NCI-H2171 (cell line): ENCODE measurements at regions not wholly inside any gene's neighbourhood (a gene's known extent, or its start where the extent isn't known, plus 50 kb on each side); places are given as distances from the start of the nearest gene placed in this dataset.

Experiments
- DNase-seq: peaks from one replicate; lab custom pipeline; 2025; lab: John Stamatoyannopoulos, UW

- no peak for DNase-seq
Measured at GRCh38 chr5:1706021-1706420, 93.6 kb downstream of the MRPL36 start.

DNA sequence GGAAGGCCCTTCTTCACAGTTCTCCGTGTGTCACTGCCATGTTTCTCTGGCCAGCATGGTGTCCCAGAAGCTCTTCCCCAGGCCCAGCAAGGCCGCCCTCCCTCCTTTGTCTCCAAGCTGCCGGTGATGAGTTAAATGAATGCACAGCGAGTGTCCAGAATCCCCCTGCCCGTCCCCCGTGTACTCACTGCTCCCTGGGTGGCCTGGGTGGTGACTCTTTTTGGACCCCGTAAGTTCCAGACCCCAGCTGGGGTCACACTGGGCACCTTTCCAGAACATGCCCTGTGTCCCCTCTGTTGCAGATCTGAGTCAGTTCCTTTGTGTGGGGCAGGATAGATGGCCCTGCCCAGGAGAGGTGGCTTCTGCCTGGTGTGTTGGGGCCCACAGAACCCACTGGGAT lies 95.0 kb downstream of the MRPL36 start:
- no peak for DNase-seq

DNA sequence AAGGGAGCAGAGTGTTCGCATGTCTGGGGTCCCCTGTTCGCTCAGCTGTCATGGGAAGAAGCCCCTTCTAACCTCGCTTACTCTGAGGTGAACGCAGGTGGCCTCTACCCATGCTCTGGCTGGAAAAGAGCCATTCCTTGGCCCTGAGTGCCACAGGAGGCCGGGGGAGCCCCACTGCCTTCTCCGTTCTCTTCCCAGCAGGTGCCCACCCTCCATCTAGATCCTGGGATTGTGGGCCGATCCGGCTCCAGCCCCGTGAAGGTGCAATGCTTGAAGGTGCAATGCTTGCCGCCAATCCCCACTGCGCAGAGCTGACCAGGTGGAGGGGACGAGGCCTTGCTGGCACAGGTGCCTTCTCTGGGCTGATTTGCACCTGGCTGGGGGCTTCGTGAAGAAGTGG lies 95.4 kb downstream of the MRPL36 start:
- DNase-seq = no peak

DNA sequence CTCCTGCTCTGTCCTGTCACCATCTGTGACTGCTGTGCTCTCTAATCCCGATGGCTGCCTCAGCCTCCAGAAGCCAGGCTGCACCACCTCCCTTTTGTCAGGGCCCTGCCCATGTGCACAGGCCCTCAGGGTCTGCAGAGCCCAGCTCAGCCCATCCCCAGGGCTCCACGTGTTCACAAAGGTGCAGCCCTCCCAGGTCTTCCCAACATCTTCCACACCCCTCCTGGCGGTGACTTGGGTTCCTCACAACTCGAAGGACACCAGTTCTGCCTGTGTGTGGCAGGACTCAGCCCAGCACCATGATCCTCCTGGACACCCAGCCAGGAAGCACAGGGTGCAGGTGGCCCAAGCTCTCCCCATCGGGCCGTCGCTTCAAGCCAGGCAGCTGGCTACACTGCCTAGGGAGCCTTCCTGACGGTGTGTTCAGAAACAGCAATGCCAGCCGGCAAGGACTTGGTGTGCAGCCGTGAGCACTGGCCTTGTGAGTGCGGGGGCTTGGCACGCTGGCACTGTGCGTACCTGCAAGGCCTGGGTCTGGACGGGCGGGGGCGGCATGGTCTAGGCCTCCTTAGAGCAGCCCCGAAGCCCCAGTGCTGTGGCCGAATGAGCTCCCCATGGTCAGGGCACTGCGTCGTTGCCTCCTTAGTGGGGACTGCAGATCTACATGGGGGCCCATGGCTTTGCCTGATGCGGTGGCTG lies 96.1 kb downstream of the MRPL36 start:
- DNase-seq = no peak

DNA sequence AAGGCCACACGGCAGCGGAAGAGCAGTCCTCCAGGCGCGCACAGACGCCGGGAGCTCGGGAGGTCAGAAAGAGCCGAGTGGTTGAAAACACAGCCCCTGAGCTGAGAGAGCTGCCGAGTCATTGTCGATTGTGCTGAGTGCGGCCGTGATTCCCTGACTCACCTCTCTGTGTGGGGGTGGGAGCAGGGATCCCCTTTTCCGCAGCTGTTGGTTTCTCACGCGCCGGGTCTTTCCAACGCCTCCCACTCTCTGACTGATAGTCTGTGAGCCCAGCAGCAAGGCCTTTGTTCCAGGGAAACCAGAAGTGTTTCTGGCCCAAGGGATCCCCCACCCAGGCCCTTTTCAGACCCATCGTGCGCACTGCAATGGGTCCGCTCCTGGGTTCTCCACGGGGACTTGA lies 97.3 kb downstream of the MRPL36 start:
- DNase-seq = no peak

- DNase-seq = no peak
Measured at GRCh38 chr5:1701884-1702283, 97.8 kb downstream of the MRPL36 start.

DNA sequence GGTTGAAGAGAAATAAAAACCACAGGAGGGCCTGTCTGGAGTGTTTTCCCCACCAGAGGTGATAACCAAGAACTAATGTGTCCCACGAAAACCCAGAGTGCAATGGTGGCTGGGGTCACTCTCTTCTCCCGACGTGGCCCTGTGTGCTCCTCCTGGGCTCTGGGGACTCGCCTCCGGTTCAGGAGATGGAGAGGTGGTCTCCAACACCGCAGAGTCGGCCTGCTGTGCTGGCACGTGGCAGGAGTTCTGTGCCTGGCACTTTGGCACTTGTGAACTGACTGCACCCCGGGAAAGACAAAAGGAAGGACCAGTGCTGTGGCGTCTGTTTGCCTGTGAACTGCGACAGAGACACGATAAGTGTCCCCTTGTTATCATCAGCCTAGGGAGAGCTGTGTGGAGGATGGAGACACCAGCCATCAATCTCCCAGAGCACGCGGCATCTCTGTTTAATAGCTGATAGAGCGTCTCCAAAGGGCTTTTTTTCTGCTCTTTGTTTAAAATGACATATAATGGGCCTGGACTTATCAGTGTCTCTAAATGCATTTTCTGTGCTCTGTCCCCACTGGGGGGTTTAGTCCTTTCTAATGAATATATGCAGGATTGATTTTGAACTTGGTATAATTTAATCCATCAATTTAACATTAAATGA lies 98.3 kb downstream of the MRPL36 start:
- no peak for DNase-seq

- DNase-seq = no peak
Measured at GRCh38 chr5:1699394-1699793, 100.2 kb downstream of the MRPL36 start.

- DNase-seq = no peak
Measured at GRCh38 chr5:1698589-1699316, 100.9 kb downstream of the MRPL36 start.

- no peak for DNase-seq
Measured at GRCh38 chr5:1692381-1692780, 107.3 kb downstream of the MRPL36 start.

- no peak for DNase-seq
Measured at GRCh38 chr5:1687301-1687970, 112.2 kb downstream of the MRPL36 start.

DNA sequence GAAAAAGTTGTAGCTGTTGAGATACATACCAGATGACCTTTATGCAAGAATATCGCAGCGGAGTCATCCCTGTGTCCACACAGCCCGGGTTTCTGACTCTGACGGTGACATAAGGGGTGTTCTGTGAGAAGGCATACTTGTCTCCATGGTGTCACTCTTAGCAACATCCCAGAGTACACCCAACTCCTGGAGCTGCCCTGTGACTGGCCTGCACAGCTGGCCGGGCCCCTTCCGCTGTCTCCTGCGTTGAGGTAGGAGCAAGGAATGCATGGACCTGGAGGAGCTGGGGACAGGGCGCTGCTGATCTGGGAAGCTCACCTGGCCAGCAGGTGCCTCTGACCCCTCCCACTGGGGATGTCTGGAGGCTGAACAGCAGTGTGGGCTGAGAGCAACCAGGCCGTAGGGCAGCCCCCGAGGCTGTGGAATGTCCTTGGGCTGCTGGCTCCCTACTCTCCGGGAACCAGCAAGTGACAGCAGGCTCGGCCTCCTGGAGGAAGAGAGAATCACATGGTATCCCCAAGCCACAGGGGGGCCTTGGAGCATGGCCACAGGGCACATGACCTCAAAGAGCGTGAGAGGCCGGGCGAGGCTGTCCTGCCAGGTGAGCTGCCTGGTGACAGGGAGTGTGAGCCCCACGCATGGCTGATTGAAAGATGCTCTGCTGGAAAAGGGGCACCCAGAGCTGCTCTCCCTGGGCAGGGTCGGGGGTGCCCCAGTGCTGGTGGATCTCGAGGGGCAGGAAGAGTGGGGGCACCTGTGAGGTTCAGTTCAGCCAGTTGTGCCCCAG lies 113.4 kb downstream of the MRPL36 start:
- DNase-seq = no peak

- peak; percentile 89 for DNase-seq
Measured at GRCh38 chr5:1685066-1685465, 114.6 kb downstream of the MRPL36 start.

- DNase-seq = no peak
Measured at GRCh38 chr5:1681955-1682354, 117.7 kb downstream of the MRPL36 start.

DNA sequence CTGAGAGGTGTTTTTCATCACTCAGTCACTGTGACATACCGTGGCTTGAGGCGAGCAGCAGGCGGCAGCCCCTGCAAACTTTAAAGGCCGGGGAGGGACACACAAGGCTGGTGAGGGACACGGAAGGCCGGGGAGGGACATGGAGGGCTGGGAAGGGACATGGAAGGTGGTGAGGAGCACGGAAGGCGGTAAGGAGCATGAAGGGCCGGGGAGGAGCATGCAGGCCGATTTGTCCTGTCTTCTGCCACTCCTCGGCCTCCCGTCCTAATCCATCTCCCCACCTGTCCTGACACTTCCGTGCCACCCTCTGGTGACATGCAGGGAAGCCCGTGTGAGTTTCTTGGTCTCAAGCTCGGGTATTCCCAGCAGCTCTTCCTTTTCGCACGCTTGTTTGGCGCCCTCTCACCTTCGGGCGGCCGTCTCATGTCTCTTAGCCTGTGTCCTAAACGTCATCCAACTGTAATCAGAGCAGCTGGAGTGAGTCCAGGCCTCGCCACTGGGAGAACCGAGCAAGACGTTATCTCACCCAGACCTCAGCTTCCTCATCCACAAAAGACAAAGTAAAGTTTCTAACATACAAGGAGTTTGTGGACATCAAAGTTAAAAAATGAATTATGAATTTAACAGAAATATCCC lies 126.5 kb downstream of the MRPL36 start:
- no peak for DNase-seq

DNA sequence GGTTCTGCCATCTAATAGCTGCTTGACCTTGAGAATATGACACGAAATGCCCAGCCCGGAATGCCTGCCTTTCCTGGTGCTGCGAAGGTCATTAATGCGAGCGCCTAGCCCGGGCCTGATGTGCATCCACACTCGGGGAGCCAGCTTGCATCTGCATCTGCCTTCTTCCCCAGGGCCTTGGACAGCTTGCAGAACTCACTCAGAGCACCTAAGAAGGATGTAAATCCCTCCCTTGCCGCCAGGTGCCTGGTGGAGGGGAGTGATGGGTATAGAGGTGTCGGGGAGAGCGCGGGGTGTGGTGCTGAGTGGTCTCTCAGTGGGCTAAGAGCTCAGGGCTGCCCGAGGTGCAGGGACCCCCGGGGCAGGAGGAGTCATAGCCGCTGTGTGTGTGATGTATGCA lies 127.2 kb downstream of the MRPL36 start:
- no peak for DNase-seq

DNA sequence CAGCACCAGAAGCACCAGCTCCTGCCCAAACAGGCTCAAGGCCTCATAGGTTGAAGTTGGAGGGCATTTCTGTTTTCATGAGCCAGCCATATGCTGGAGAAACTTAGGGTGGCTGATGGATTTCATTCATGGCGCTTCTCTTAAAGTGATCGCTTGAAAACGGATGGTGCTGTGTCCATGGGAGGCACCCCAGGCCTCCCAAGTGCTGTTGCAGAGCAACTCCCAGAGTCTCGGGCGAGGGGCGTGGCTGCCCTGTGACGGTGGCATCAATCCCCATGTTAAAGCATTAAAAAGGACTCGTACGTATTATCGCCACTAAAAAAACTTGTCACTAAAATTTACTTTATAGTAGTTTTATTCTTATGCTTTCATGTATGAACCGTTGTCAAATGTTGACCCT lies 128.3 kb downstream of the MRPL36 start:
- no peak for DNase-seq

GRCh38 chr5:1670351-1670750 lies 129.3 kb downstream of the MRPL36 start:
- DNase-seq = no peak

DNA sequence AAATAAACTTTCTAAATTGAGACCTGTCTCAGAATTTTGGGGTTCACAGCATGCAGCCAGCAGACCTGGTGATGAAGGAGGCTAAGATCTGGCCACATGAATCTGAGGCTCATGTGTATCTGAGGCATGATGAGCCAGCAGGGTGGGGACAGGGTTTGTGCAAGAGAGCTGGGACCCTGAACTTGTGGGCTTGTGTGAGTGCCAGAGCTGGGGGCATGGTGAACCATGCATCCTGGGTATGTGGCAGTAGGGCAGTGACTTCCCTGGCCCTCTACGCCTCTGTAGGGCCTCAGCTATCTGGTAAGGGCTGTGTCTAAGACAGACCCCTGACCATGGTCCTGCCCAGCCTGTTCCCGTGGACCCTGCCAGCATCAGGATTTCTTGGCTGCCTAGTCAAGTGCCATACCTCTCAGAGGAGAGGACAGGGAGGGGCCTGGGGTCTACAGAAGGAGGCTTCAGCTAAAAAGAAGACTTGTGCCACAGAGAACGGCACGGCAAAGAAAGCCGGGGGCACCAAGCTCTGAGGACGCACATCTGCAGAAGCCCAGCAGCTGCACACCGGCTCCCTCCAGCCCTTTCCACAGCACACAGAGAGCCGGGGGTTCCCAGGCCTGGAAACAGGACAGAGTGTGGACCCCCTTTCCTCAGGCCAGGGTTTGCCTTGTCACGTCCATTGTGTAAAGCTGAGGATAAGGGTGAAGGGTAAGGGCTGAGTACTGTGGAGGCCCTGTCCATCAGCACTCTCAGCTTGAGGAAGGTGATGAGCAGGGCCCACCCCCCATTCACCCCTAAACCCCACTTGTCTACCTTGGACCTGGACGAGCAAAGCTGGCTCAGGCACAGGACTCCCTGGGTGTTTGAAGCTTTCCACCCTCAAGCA lies 130.1 kb downstream of the MRPL36 start:
- no peak for DNase-seq

GRCh38 chr5:1668141-1668721 lies 131.4 kb downstream of the MRPL36 start:
- no peak for DNase-seq
